GM10248 (cell line): ENCODE measurements at regions not wholly inside any gene's neighbourhood (a gene's known extent, or its start where the extent isn't known, plus 50 kb on each side); places are given as distances from the start of the nearest gene placed in this dataset.

Source experiments
- CTCF ChIA-PET: fragments of 300-600 bp; sonication (Branson Sonifier 250); formaldehyde crosslinking; extraction: SDS; loops from one replicate; lab custom pipeline; 2021; ENCODE audit warnings: antibody characterized with exemption; lab: Yijun Ruan, JAX
- POLR2A ChIA-PET: fragments of 350-650 bp; sonication (Branson Sonifier 250); formaldehyde crosslinking; extraction: SDS; loops from one replicate; lab custom pipeline; 2020; ENCODE audit warnings: antibody characterized with exemption; lab: Yijun Ruan, JAX
- DNase-seq: peaks from one replicate; pipeline ENCODE4 v3.0.0; 2012; ENCODE audit errors: extremely low spot score
- CTCF ChIP-seq: IDR thresholded peaks from 2 replicates; pipeline ENCODE4 v1.5.1; 2012; ENCODE audit warnings: mild to moderate bottlenecking, low read depth; ENCODE audit errors: extremely low read depth, missing control alignments, control extremely low read depth

DNA sequence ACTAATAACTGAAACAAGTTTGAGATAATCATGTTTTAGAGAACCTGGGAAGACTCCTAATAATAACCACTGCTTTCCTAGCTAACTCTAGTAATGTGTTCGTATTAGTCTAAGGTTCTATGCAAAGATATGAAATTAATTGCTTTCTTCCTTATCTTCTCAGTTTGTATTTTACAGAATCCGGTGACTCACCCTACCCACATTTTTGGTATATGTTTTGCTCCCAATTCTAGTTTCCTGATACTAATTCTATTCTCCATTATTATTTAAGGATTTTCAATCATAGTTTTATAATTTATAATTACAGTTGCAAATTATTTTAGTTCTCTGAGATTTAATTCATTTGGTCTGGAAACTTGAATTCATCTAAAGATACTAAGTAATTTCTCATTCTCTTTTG lies 394.6 kb upstream of the SETBP1 start:
- CTCF ChIA-PET, result no interaction called here
- POLR2A ChIA-PET, result no interaction called here
- DNase-seq, result no peak
- TF ChIP-seq CTCF, result no peak

GRCh38 chr18:44290366-44290977 lies 390.2 kb upstream of the SETBP1 start:
- no peak for DNase-seq
- ChIA-PET POLR2A (no interaction called here), CTCF (no interaction called here)
- TF ChIP-seq CTCF, result no peak

- ChIA-PET POLR2A (no interaction called here), CTCF (no interaction called here)
- DNase-seq, result no peak
- TF ChIP-seq CTCF, result no peak
Measured at GRCh38 chr18:44298566-44298965, 382.1 kb upstream of the SETBP1 start.

DNA sequence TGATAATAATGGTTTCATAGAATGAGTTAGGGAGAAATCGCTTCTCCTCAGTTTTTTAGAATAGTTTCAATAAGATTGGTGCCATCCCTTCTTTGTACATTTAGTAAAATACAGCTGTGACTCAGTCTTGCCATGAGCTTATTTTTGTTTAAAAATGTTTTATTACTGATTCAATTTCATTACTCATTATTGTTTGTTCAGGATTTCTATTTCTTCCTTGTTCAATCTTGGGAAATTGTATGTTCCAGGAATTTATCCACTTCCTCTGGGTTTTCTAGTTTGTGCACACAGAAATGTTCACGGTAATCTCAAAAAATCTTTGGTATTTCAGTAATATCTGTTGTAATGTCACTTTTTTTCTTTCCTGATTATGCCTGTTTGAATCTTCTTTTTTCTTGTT lies 371.5 kb upstream of the SETBP1 start:
- TF ChIP-seq CTCF, result no peak
- CTCF ChIA-PET, result no interaction called here
- POLR2A ChIA-PET, result no interaction called here
- DNase-seq, result no peak

DNA sequence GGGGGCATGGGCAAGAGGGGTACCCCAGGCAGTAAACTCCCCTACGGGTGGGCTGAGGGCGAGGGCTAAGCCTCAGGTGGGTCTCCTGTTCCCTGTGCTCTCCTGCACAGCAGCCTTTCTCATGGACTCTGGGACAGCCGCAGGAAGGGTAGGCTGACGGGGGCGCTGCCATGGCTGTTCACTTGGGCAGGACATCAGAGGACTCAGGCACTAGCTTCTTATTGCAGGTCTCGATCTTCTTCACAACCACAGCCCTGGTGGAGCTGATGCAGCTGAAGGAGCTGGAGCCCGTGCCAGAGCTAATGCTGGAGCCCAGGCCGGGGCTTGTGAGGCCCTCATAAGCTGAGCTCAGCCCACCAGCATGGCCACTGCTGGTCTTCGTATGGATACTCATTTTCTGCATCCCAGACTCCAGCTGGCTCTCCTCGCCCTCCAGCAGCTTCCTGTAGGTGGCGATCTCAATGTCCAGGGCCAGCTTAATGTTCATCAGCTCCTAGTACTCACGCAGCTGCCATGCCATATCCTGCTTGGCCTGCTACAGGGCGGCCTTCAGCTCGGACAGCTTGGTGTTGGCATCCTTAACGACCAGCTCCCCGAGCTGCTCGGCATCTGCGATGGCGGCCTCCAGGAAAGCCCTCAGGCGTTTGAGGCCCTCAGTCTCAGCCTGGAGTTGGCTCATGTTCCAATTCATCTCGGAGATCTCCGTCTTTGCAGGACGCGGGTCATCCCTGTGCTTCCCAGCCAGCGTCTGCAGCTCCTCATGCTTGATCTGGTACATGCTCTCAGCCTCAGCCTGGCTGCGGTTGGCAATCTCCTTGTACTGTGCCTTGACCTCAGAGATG lies 359.8 kb upstream of the SETBP1 start:
- TF ChIP-seq CTCF, result no peak
- DNase-seq, result no peak
- ChIA-PET CTCF (interaction anchor here (1.1 to 1.7 kb wide), 4 partner anchors 10 to 699 kb away, joined by 3 to 4 read pairs (median 3); no protein-coding TSS in a partner anchor), POLR2A (no interaction called here)

DNA sequence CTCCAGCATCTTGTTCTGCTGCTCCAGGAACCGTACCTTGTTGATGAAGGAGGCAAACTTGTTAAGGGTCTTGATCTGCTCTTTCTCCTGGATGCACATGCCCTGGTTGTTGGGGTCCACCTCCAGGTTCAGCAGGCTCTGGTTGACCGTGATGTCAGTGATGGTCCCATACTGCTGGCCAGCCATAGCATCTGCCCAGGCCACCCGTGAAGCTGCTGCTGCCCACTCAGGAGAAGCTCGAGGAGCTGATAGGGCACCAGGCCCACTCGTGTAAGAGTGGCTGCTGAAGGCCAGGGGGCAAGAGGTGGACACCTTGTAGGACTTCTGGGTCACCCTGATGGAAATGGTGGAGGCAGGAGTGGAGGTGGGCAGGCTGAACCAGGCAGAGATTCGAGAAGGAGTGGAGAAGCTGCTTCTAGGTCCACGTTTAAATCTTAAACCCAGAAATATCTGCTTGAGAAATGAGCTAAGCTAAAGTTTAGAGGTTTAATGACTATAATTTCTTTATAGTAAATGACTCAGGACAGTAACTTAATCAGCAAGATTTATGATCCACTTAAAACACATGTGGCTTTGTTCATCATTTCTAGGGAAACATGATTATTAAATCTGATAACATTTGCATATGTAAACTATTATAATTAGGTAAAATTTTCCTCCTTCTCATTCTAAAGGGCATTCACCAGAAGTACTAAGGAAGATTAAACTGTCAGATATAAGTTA lies 358.7 kb upstream of the SETBP1 start:
- ChIA-PET POLR2A (no interaction called here), CTCF (interaction anchor here (1.1 to 1.7 kb wide), 4 partner anchors 12 to 700 kb away, joined by 3 to 4 read pairs (median 3); no protein-coding TSS in a partner anchor)
- TF ChIP-seq CTCF, result no peak
- no peak for DNase-seq
